DOHH2 (cell line): ENCODE measurements at regions not wholly inside any gene's neighbourhood (a gene's known extent, or its start where the extent isn't known, plus 50 kb on each side); places are given as distances from the start of the nearest gene placed in this dataset.

ENCODE experiments used
- H3F3A ChIP-seq: fragments of 200-600 bp; sonication (generic), shearing (Covaris generic); 2 replicates; pipeline ENCODE4 v1.6.0; 2016; ENCODE audit warnings: antibody characterized with exemption, mild to moderate bottlenecking; ENCODE audit not compliant: control insufficient read depth, insufficient read depth
- H3K27ac ChIP-seq: fragments of 200-600 bp; sonication (generic); 2 replicates; pipeline ENCODE4 v1.5.1; 2014; ENCODE audit warnings: low read depth, mild to moderate bottlenecking, low read length, moderate library complexity
- H3K27me3 ChIP-seq: fragments of 200-600 bp; sonication (generic); 2 replicates; pipeline ENCODE4 v1.6.1; 2014; ENCODE audit warnings: mild to moderate bottlenecking, low read length, mixed read lengths; ENCODE audit not compliant: control insufficient read depth
- H3K36me3 ChIP-seq: fragments of 200-600 bp; sonication (generic); 2 replicates; pipeline ENCODE4 v1.6.1; 2014; ENCODE audit warnings: mild to moderate bottlenecking, low read length, moderate library complexity, mixed read lengths; ENCODE audit not compliant: control insufficient read depth
- H3K4me1 ChIP-seq: fragments of 200-600 bp; sonication (generic); 2 replicates; pipeline ENCODE4 v1.6.1; 2014; ENCODE audit warnings: mild to moderate bottlenecking, low read length, mixed read lengths; ENCODE audit not compliant: control insufficient read depth
- H3K4me2 ChIP-seq: fragments of 200-600 bp; sonication (generic); 2 replicates; pipeline ENCODE4 v1.6.0; 2014; ENCODE audit warnings: mild to moderate bottlenecking, low read length, moderate library complexity
- H3K4me3 ChIP-seq: fragments of 200-600 bp; sonication (generic); 2 replicates; pipeline ENCODE4 v1.5.1; 2014; ENCODE audit warnings: mild to moderate bottlenecking, low read length, mixed read lengths
- H3K79me2 ChIP-seq: fragments of 200-600 bp; sonication (generic); 2 replicates; pipeline ENCODE4 v1.6.1; 2014; ENCODE audit warnings: mild to moderate bottlenecking, low read length, mixed read lengths; ENCODE audit not compliant: control insufficient read depth
- H3K9me2 ChIP-seq: fragments of 200-600 bp; sonication (generic); replicated peaks from 2 replicates; pipeline ENCODE4 v1.6.1; 2014; ENCODE audit warnings: mild to moderate bottlenecking, low read length, mixed read lengths; ENCODE audit not compliant: control insufficient read depth
- H3K9me3 ChIP-seq: fragments of 200-600 bp; sonication (generic); 2 replicates; pipeline ENCODE4 v1.6.1; 2014; ENCODE audit warnings: antibody characterized with exemption, low read length, mixed read lengths; ENCODE audit not compliant: control insufficient read depth, insufficient read depth
- H4K20me1 ChIP-seq: fragments of 200-600 bp; sonication (generic); 2 replicates; pipeline ENCODE4 v1.6.0; 2014; ENCODE audit warnings: low read depth, mild to moderate bottlenecking, antibody characterized with exemption, low read length, moderate library complexity; ENCODE audit not compliant: control insufficient read depth, insufficient read depth
- EZH2phosphoT487 ChIP-seq: fragments of 200-600 bp; sonication (generic); IDR thresholded peaks from 2 replicates; pipeline ENCODE4 v1.6.1; 2017; ENCODE audit warnings: borderline replicate concordance, mild to moderate bottlenecking, antibody characterized with exemption, low read length, moderate library complexity, mixed read lengths
- TF ChIP-seq, protein P1 (sequence below): fragments of 200-600 bp; sonication (generic); IDR thresholded peaks from one replicate; pipeline ENCODE4 v1.5.1; 2014; ENCODE audit warnings: antibody characterized with exemption, mild to moderate bottlenecking, low read depth, low read length; ENCODE audit not compliant: poor library complexity, severe bottlenecking

DNA sequence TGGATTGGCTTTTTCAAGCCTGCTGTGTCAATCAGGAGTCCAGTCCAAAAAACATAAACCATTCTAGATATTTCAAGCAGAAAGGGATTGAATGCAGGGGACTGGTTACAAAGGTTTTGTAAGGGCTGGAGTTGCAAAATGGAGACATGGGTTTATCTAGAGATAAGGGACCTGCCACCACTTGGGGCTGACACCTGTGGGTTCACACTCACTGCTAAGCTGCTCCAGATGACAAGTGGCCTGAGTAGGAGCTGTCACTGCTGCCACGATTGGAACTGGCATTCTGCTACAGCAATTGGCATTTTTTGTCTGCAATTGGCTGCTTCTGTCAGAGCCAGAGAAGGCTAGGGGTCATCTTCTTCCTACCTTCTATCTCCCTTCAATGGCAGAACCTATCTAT is 66.3 kb upstream of the ZFR start:
- Histone ChIP-seq H3K79me2 (no peaks in the 10 kb centered on the region), H3F3A (no peaks in the 10 kb centered on the region), H3K9me2 (no peaks in the 10 kb centered on the region), H3K27ac (no peak overlapping the region), H3K9me3 (no peaks in the 10 kb centered on the region), H3K4me3 (no peak overlapping the region), H3K36me3 (no peaks in the 10 kb centered on the region), H3K27me3 (peaks cover 25% of the 10 kb centered on the region), H4K20me1 (no peaks in the 10 kb centered on the region), H3K4me2 (no peak overlapping the region), H3K4me1 (no peaks in the 10 kb centered on the region)
- no peak for TF ChIP-seq EZH2phosphoT487
- TF ChIP-seq, protein P1, sequence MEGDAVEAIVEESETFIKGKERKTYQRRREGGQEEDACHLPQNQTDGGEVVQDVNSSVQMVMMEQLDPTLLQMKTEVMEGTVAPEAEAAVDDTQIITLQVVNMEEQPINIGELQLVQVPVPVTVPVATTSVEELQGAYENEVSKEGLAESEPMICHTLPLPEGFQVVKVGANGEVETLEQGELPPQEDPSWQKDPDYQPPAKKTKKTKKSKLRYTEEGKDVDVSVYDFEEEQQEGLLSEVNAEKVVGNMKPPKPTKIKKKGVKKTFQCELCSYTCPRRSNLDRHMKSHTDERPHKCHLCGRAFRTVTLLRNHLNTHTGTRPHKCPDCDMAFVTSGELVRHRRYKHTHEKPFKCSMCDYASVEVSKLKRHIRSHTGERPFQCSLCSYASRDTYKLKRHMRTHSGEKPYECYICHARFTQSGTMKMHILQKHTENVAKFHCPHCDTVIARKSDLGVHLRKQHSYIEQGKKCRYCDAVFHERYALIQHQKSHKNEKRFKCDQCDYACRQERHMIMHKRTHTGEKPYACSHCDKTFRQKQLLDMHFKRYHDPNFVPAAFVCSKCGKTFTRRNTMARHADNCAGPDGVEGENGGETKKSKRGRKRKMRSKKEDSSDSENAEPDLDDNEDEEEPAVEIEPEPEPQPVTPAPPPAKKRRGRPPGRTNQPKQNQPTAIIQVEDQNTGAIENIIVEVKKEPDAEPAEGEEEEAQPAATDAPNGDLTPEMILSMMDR, result no peak

GRCh38 chr5:32508806-32509805 is 64.6 kb upstream of the ZFR start:
- H3K79me2 ChIP-seq, result no peaks in the 10 kb centered on the region
- H3K36me3 ChIP-seq, result no peaks in the 10 kb centered on the region
- TF ChIP-seq EZH2phosphoT487, result no peak
- TF ChIP-seq, protein P1, result no peak
- H3K27me3 ChIP-seq, result peaks cover 42% of the 10 kb centered on the region
- no peaks in the 10 kb centered on the region for H3K9me2 ChIP-seq
- no peak overlapping the region for H3K27ac ChIP-seq
- H3K4me1 ChIP-seq, result no peaks in the 10 kb centered on the region
- no peaks in the 10 kb centered on the region for H3F3A ChIP-seq
- H4K20me1 ChIP-seq, result no peaks in the 10 kb centered on the region
- H3K4me3 ChIP-seq, result no peak overlapping the region
- H3K4me2 ChIP-seq, result no peak overlapping the region
- no peaks in the 10 kb centered on the region for H3K9me3 ChIP-seq

DNA sequence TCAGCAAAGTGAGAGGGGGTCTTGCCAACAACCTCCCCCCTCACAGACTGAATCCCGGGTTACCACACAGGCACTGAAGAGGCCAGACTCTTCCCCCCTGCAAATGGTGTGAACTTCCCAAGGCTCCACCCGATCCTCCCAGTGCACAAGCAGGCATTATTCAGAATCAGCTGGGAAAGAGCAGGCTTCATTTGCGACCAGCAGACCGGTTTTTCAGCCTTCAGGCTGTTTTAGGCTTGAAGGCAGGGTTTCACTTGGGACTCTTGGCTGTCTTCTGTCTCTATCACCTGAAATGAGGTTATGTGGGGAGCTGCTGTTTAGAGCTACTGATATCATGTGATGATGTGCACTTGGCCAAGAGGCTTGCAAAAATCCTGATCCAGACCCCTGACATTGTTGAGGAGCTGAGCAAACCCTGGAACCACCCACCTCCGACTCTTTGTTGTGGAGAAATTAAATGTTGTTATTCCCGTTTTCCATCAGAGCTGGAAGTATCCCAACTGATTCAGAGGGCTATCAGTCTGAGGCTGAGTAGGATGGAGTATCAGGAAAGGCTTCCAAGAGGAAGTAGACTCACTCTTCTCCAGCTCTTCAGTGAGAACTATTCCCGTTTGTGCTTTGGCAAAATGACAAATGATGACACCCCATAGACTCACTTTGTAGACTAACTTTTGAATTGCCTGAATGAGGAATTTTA is 63.3 kb upstream of the ZFR start:
- no peaks in the 10 kb centered on the region for H3K4me1 ChIP-seq
- peaks cover 42% of the 10 kb centered on the region for H3K27me3 ChIP-seq
- no peaks in the 10 kb centered on the region for H4K20me1 ChIP-seq
- no peaks in the 10 kb centered on the region for H3K9me2 ChIP-seq
- no peak overlapping the region for H3K4me3 ChIP-seq
- H3K9me3 ChIP-seq, result no peaks in the 10 kb centered on the region
- TF ChIP-seq, protein P1, result no peak
- no peak for TF ChIP-seq EZH2phosphoT487
- no peaks in the 10 kb centered on the region for H3K36me3 ChIP-seq
- H3K79me2 ChIP-seq, result no peaks in the 10 kb centered on the region
- no peak overlapping the region for H3K27ac ChIP-seq
- no peaks in the 10 kb centered on the region for H3F3A ChIP-seq
- H3K4me2 ChIP-seq, result no peak overlapping the region
